Subcutaneous abdominal adipose tissue (tissue), 5 donors: ENCODE measurements at regions not wholly inside any gene's neighbourhood (a gene's known extent, or its start where the extent isn't known, plus 50 kb on each side); places are given as distances from the start of the nearest gene placed in this dataset.

ENCODE experiments used
- H3K27ac ChIP-seq: one replicate; pipeline ENCODE4 v1.7.0; 2013; ENCODE audit warnings: low read depth, mild to moderate bottlenecking, inconsistent platforms, low read length, moderate library complexity
- H3K27me3 ChIP-seq, 5 donors: one replicate each; pipeline ENCODE4 v1.7.0; 2013; ENCODE audit warnings: low read length in 5 of 5, inconsistent platforms in 1 of 5; ENCODE audit not compliant: control insufficient read depth in 5 of 5, insufficient read depth in 4 of 5
- H3K36me3 ChIP-seq, 5 donors: one replicate each; pipeline ENCODE4 v1.7.0; 2013; ENCODE audit warnings: low read length in 5 of 5; ENCODE audit not compliant: control insufficient read depth in 5 of 5, insufficient read depth in 5 of 5
- H3K4me1 ChIP-seq, 5 donors: one replicate each; pipeline ENCODE4 v1.7.0; 2013; ENCODE audit warnings: low read length in 5 of 5, mild to moderate bottlenecking in 3 of 5, moderate library complexity in 1 of 5; ENCODE audit not compliant: control insufficient read depth in 5 of 5, insufficient read depth in 5 of 5
- H3K4me3 ChIP-seq, 5 donors: one replicate each; pipeline ENCODE4 v1.7.0; 2013; ENCODE audit warnings: low read length in 5 of 5, low read depth in 1 of 5
- H3K9ac ChIP-seq, 5 donors: one replicate each; pipeline ENCODE4 v1.7.0; 2013; ENCODE audit warnings: low read length in 5 of 5, mild to moderate bottlenecking in 4 of 5, moderate library complexity in 3 of 5
- H3K9me3 ChIP-seq, 5 donors: one replicate each; pipeline ENCODE4 v1.7.0; 2013; ENCODE audit warnings: low read length in 5 of 5; ENCODE audit not compliant: control insufficient read depth in 5 of 5
- donor health status: healthy.
- donor health status: healthy.
- donor health status: healthy.
- donor health status: healthy.
- donor health status: healthy.

- peaks cover 2 to 32% (median 12%) of the 10 kb centered on the region in 5 donors for H3K27me3 ChIP-seq
- H3K36me3 ChIP-seq, result no peaks in the 10 kb centered on the region
- H3K9me3 ChIP-seq, result no peaks in the 10 kb centered on the region
- H3K4me1 ChIP-seq, result no peaks in the 10 kb centered on the region
- H3K9ac ChIP-seq, result no peak overlapping the region
- H3K27ac ChIP-seq, result no peak overlapping the region
- no peak overlapping the region for H3K4me3 ChIP-seq
These were observed 111.5 kb upstream of the ZNF507 start for GRCh38 chr19:32233885-32234284.

GRCh38 chr19:32234663-32235217, 110.7 kb upstream of the ZNF507 start:
- H3K4me1 ChIP-seq, result no peaks in the 10 kb centered on the region
- H3K4me3 ChIP-seq, result no peak overlapping the region
- H3K9ac ChIP-seq, result no peak overlapping the region
- H3K27me3 ChIP-seq, result peaks cover 2 to 25% (median 12%) of the 10 kb centered on the region in 5 donors
- H3K9me3 ChIP-seq, result no peaks in the 10 kb centered on the region
- H3K36me3 ChIP-seq, result no peaks in the 10 kb centered on the region
- H3K27ac ChIP-seq, result no peak overlapping the region

GRCh38 chr19:32238076-32238475, 107.3 kb upstream of the ZNF507 start:
- H3K9ac ChIP-seq, result no peak overlapping the region
- no peak overlapping the region for H3K4me3 ChIP-seq
- peaks cover 0 to 3% (median 0%) of the 10 kb centered on the region in 5 donors for H3K27me3 ChIP-seq
- H3K36me3 ChIP-seq, result no peaks in the 10 kb centered on the region
- no peaks in the 10 kb centered on the region for H3K9me3 ChIP-seq
- H3K27ac ChIP-seq, result no peak overlapping the region
- no peaks in the 10 kb centered on the region for H3K4me1 ChIP-seq

- no peaks in the 10 kb centered on the region for H3K9me3 ChIP-seq
- H3K9ac ChIP-seq, result no peak overlapping the region
- no peak overlapping the region for H3K27ac ChIP-seq
- no peak overlapping the region for H3K4me3 ChIP-seq
- no peaks in the 10 kb centered on the region for H3K36me3 ChIP-seq
- H3K4me1 ChIP-seq, result no peaks in the 10 kb centered on the region
- H3K27me3 ChIP-seq, result no peaks in the 10 kb centered on the region
These were observed 105.1 kb upstream of the ZNF507 start for GRCh38 chr19:32240316-32240715.

GRCh38 chr19:32241306-32241705, 104.1 kb upstream of the ZNF507 start:
- Histone ChIP-seq H3K36me3 (no peaks in the 10 kb centered on the region), H3K27ac (no peak overlapping the region), H3K9me3 (no peaks in the 10 kb centered on the region), H3K27me3 (no peaks in the 10 kb centered on the region), H3K4me3 (no peak overlapping the region), H3K4me1 (no peaks in the 10 kb centered on the region), H3K9ac (no peak overlapping the region)

GRCh38 chr19:32241932-32242710, 103.3 kb upstream of the ZNF507 start:
- H3K4me1 ChIP-seq, result no peaks in the 10 kb centered on the region
- no peaks in the 10 kb centered on the region for H3K9me3 ChIP-seq
- H3K4me3 ChIP-seq, result no peak overlapping the region
- no peak overlapping the region for H3K9ac ChIP-seq
- no peaks in the 10 kb centered on the region for H3K36me3 ChIP-seq
- H3K27me3 ChIP-seq, result no peaks in the 10 kb centered on the region
- no peak overlapping the region for H3K27ac ChIP-seq

- Histone ChIP-seq H3K36me3 (no peaks in the 10 kb centered on the region), H3K27me3 (peaks cover 0 to 6% (median 0%) of the 10 kb centered on the region in 5 donors), H3K9ac (no peak overlapping the region), H3K4me3 (no peak overlapping the region), H3K9me3 (no peaks in the 10 kb centered on the region), H3K4me1 (no peaks in the 10 kb centered on the region), H3K27ac (no peak overlapping the region)
These were observed 99.4 kb upstream of the ZNF507 start for GRCh38 chr19:32246006-32246405.

GRCh38 chr19:32251634-32252332, 93.6 kb upstream of the ZNF507 start:
- Histone ChIP-seq H3K9me3 (no peaks in the 10 kb centered on the region), H3K27ac (no peak overlapping the region), H3K9ac (no peak overlapping the region), H3K4me3 (no peak overlapping the region), H3K4me1 (no peaks in the 10 kb centered on the region), H3K36me3 (no peaks in the 10 kb centered on the region), H3K27me3 (peaks cover 4 to 16% (median 10%) of the 10 kb centered on the region in 5 donors)

- Histone ChIP-seq H3K36me3 (no peaks in the 10 kb centered on the region), H3K27ac (no peak overlapping the region), H3K27me3 (peaks cover 4 to 16% (median 11%) of the 10 kb centered on the region in 5 donors), H3K9me3 (no peaks in the 10 kb centered on the region), H3K4me3 (no peak overlapping the region), H3K4me1 (no peaks in the 10 kb centered on the region), H3K9ac (no peak overlapping the region)
These were observed 93.1 kb upstream of the ZNF507 start for GRCh38 chr19:32252333-32252669.
